ENCODE measurements at regions not wholly inside any gene's neighbourhood (a gene's known extent, or its start where the extent isn't known, plus 50 kb on each side); places are given as distances from the start of the nearest gene placed in this dataset.

GRCh38 chrX:126701380-126701779 lies 118.1 kb upstream of the PRR32 start:
- intact Hi-C loops (cut with micrococcal nuclease; ENCODE audit: unreplicated experiment) (no loop called here), in situ Hi-C loops (cut with HindIII; ENCODE audit: extremely low pct_ligation_motif_present, low pct_unique_long_range_greater_than_20kb) (no loop called here)
- no TSS peak for BruUV-seq (replicated peaks)
- H3K4me3 ChIP-seq (replicated peaks in 1 of 3; ENCODE audit: insufficient read depth in 1 of 3, low read depth in 2 of 3, low read length in 3 of 3): no peak overlapping the region
- no peaks in the 10 kb centered on the region for H4K20me1 ChIP-seq (ENCODE audit: insufficient read depth, low read length)
- no CpG with 5 or more reads among the region's 2 CpGs for WGBS (ENCODE audit: low lambda C conversion rate)
- FAIRE-seq: no peak
- H3K4me1 ChIP-seq (ENCODE audit: insufficient read depth, low read length): no peaks in the 10 kb centered on the region
- no peak overlapping the region for H3K27ac ChIP-seq (ENCODE audit: extremely low read length, insufficient read depth, low read length)
- no peak for DNase-seq (ENCODE audit: low spot score)
- TF ChIP-seq TMF1 (CRISPR knock-in tag; IDR thresholded peaks at IDR 0.05; ENCODE audit: low read depth) (no peak), MXI1 (IDR thresholded peaks at IDR 0.05; ENCODE audit: borderline replicate concordance, low read depth, low read length) (no peak), NFE2L2 (IDR thresholded peaks at IDR 0.05; ENCODE audit: low read length) (peak; percentile 18; the same call in 1 of the 2 replicates), FOXM1 (CRISPR knock-in tag; IDR thresholded peaks at IDR 0.05) (no peak), BCL6 (CRISPR knock-in tag; IDR thresholded peaks at IDR 0.05) (no peak), HOXA9 (CRISPR knock-in tag; IDR thresholded peaks at IDR 0.05; ENCODE audit: borderline replicate concordance) (no peak), AKAP8 (CRISPR knock-in tag; IDR thresholded peaks at IDR 0.05) (no peak), ZNF451 (CRISPR knock-in tag; IDR thresholded peaks at IDR 0.05) (no peak)
- TF ChIP-seq, protein P1, sequence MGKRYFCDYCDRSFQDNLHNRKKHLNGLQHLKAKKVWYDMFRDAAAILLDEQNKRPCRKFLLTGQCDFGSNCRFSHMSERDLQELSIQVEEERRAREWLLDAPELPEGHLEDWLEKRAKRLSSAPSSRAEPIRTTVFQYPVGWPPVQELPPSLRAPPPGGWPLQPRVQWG (CRISPR knock-in tag; IDR thresholded peaks at IDR 0.05; ENCODE audit: borderline replicate concordance, low read depth): no peak
- no peak overlapping the region for H3K4me2 ChIP-seq (ENCODE audit: low read depth, low read length)
- ChIA-PET POLR2A (no interaction called here), CTCF (ENCODE audit: low intra/inter-chr PET ratio, low total read pairs) (no interaction called here)
- H3K9me3 ChIP-seq (ENCODE audit: low read length): peaks cover 27% of the 10 kb centered on the region; the same call in 1 of the 2 replicates
- H3K27me3 ChIP-seq (ENCODE audit: control insufficient read depth in 1 of 2, insufficient read depth in 2 of 2, low read length in 2 of 2): no peaks in the 10 kb centered on the region
- no peaks in the 10 kb centered on the region for H3K36me3 ChIP-seq (replicated peaks in 1 of 2; ENCODE audit: control insufficient read depth in 1 of 2, insufficient read depth in 2 of 2, low read length in 2 of 2)
- ATAC-seq: no peak
- H2AFZ ChIP-seq (ENCODE audit: low read length): no peak overlapping the region
- H3K9ac ChIP-seq (ENCODE audit: insufficient read depth, low read depth, low read length): no peak overlapping the region
- H3K79me2 ChIP-seq (ENCODE audit: insufficient read depth, low read length): no peaks in the 10 kb centered on the region

DNA sequence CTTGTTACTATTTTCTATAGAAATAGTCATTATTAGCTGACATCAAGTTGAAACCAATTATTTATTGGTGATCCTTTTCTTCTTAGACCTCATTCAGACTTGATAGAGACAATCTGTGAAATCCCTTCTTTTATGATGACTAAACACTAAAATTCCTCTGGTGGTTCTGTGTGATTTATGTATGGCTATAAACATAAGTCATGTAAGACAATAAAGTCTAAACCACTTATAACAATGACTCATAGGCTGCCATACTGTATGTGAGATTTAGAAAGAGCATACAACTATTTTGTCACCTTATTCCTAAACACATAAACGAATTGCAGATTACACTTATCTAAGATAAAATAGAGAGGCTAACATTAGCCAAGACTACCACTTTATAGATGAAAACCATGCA lies 101.1 kb upstream of the PRR32 start:
- no peak for FAIRE-seq
- no peak overlapping the region for H3K27ac ChIP-seq (ENCODE audit: extremely low read length, insufficient read depth, low read length)

More for the DNA sequence above, 101.1 kb upstream of the PRR32 start:
- 0% methylated on average over 1 of the region's 1 CpG for WGBS (ENCODE audit: low lambda C conversion rate)
- BruUV-seq (replicated peaks): no TSS peak
- POLR2A ChIA-PET: no interaction called here
- H3K9me3 ChIP-seq (ENCODE audit: low read length): no peaks in the 10 kb centered on the region; the same call in 1 of the 2 replicates
- intact Hi-C loops (cut with micrococcal nuclease; ENCODE audit: unreplicated experiment) (no loop called here), in situ Hi-C loops (cut with HindIII; ENCODE audit: extremely low pct_ligation_motif_present, low pct_unique_long_range_greater_than_20kb) (no loop called here)
- no peak overlapping the region for H3K4me3 ChIP-seq (replicated peaks in 1 of 3; ENCODE audit: insufficient read depth in 1 of 3, low read depth in 2 of 3, low read length in 3 of 3)
- H3K4me2 ChIP-seq (ENCODE audit: low read depth, low read length): no peak overlapping the region
- H4K20me1 ChIP-seq (ENCODE audit: insufficient read depth, low read length): no peaks in the 10 kb centered on the region
- H3K4me1 ChIP-seq (ENCODE audit: insufficient read depth, low read length): no peaks in the 10 kb centered on the region
- H3K36me3 ChIP-seq (replicated peaks in 1 of 2; ENCODE audit: control insufficient read depth in 1 of 2, insufficient read depth in 2 of 2, low read length in 2 of 2): no peaks in the 10 kb centered on the region
- TF ChIP-seq CEBPZ (IDR thresholded peaks at IDR 0.05; ENCODE audit: low read length): no peak
- TF ChIP-seq NR2F2 (IDR thresholded peaks at IDR 0.05; ENCODE audit: borderline replicate concordance, low read depth): no peak
- TF ChIP-seq, protein P2, sequence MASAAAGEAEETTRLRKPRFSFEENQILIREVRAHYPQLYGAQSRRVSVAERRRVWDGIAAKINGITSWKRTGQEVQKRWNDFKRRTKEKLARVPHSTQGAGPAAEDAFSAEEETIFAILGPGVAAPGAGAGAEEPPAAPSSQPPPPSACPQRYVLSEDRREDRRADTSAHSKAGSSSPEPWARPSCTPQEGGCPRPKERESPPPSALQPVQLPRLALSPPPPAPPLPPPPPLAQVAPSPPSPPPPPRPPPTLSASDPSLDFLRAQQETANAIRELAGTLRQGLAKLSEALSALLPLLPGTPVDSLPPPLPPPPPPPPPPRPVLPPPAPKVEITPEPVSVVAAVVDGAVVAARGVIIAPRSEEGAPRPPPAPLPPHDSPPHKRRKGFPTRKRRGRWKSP (CRISPR knock-in tag; IDR thresholded peaks at IDR 0.05): no peak
- no peak for TF ChIP-seq ZNF83 (CRISPR knock-in tag; IDR thresholded peaks at IDR 0.05; ENCODE audit: borderline replicate concordance)
- no peak for TF ChIP-seq SIN3B (IDR thresholded peaks at IDR 0.05; ENCODE audit: low read length)
- TF ChIP-seq DNMT3B (CRISPR knock-in tag; conservative IDR thresholded peaks at IDR 0.05): no peak
- TF ChIP-seq ZNF230 (CRISPR knock-in tag; IDR thresholded peaks at IDR 0.05): no peak
- no peaks in the 10 kb centered on the region for H3K79me2 ChIP-seq (ENCODE audit: insufficient read depth, low read length)
- ATAC-seq (no peak), DNase-seq (ENCODE audit: low spot score) (no peak)
- H3K9ac ChIP-seq (ENCODE audit: insufficient read depth, low read depth, low read length): no peak overlapping the region
- no peaks in the 10 kb centered on the region for H3K27me3 ChIP-seq (ENCODE audit: control insufficient read depth in 1 of 2, insufficient read depth in 2 of 2, low read length in 2 of 2)
- H2AFZ ChIP-seq (ENCODE audit: low read length): no peak overlapping the region
- CTCF ChIA-PET (ENCODE audit: low intra/inter-chr PET ratio, low total read pairs): no interaction called here

Measured in HepG2 (cell line).